GM12878 (cell line): ENCODE measurements at regions not wholly inside any gene's neighbourhood (a gene's known extent, or its start where the extent isn't known, plus 50 kb on each side); places are given as distances from the start of the nearest gene placed in this dataset.

Source experiments
- ATAC-seq: fragments of 200-7000 bp; cut with Tn5 transposase; 3 replicates; pipeline ENCODE4 v1.9.1; 2020; ENCODE audit warnings: mild to moderate bottlenecking, moderate library complexity
- BruUV-seq: library from RNA; stranded (reverse); fragments of 400-500 nt; replicated peaks from 2 replicates; lab custom pipeline; 2021; lab: Mats Ljungman, UMichigan
- CTCF ChIA-PET: fragments of 300-600 bp; sonication (Branson Sonifier 250); formaldehyde crosslinking; extraction: SDS; loops from one replicate; lab custom pipeline; 2021; ENCODE audit warnings: inconsistent platforms; lab: Yijun Ruan, JAX
- POLR2A ChIA-PET: fragments of 350-600 bp; formaldehyde crosslinking; extraction: SDS; loops from one replicate; lab custom pipeline; 2021; ENCODE audit warnings: inconsistent platforms; lab: Charles Lee
- RAD21 ChIA-PET: fragments of 300-600 bp; sonication (Branson Sonifier 250); formaldehyde crosslinking; loops from one replicate; lab custom pipeline; 2023; ENCODE audit warnings: antibody characterized with exemption; ENCODE audit not compliant: unreplicated experiment; lab: Charles Lee
- SMC1A ChIA-PET: fragments of 300-600 bp; sonication (Branson Sonifier 250); formaldehyde crosslinking; loops from one replicate; lab custom pipeline; 2023; ENCODE audit not compliant: unreplicated experiment, uncharacterized antibody; lab: Charles Lee
- DNase-seq: peaks from one replicate; pipeline ENCODE4 v3.0.0-alpha.2; 2011; ENCODE audit warnings: low read depth, low spot score
- FAIRE-seq: peaks from 3 replicates; lab custom pipeline; 2011; peaks lifted over from hg19 to GRCh38; lab: Jason Lieb, UNC
- H2AFZ ChIP-seq: 2 replicates; pipeline ENCODE4 v1.6.0; 2011; ENCODE audit warnings: low read depth, low read length, control low read depth; ENCODE audit not compliant: control insufficient read depth
- H3K27ac ChIP-seq: 2 replicates; pipeline ENCODE4 v1.5.1; 2011; ENCODE audit warnings: control low read depth; ENCODE audit not compliant: control insufficient read depth, insufficient read depth
- H3K27me3 ChIP-seq, 2 experiments: replicated peaks in 1 of 2; 2 replicates each; pipeline versions ENCODE4 v1.6.0 to v1.6.1; 2011; ENCODE audit warnings: low read length in 1 of 2; ENCODE audit not compliant: control insufficient read depth in 2 of 2, insufficient read depth in 2 of 2
- H3K36me3 ChIP-seq, 2 experiments: 2 replicates each; pipeline ENCODE4 v1.5.1; 2011; ENCODE audit warnings: low read length in 1 of 2; ENCODE audit not compliant: control insufficient read depth in 2 of 2, insufficient read depth in 2 of 2
- H3K4me1 ChIP-seq: 2 replicates; pipeline ENCODE4 v1.6.1; 2011; ENCODE audit warnings: mild to moderate bottlenecking, low read length, moderate library complexity, mixed read lengths; ENCODE audit not compliant: control insufficient read depth, insufficient read depth
- H3K4me2 ChIP-seq: 2 replicates; pipeline ENCODE4 v1.6.0; 2011; ENCODE audit warnings: control low read depth; ENCODE audit not compliant: control insufficient read depth, insufficient read depth
- H3K4me3 ChIP-seq: fragments of 200-600 bp; sonication (generic); 2 replicates; pipeline ENCODE4 v1.5.1; 2016
- H3K79me2 ChIP-seq: 2 replicates; pipeline ENCODE4 v1.6.0; 2011; ENCODE audit warnings: low read length; ENCODE audit not compliant: control insufficient read depth, insufficient read depth
- H3K9ac ChIP-seq: 2 replicates; pipeline ENCODE4 v1.8.0; 2011; ENCODE audit warnings: low read length, control low read depth, mixed read lengths; ENCODE audit not compliant: control insufficient read depth, insufficient read depth
- H3K9me3 ChIP-seq: replicated peaks from 3 replicates; pipeline ENCODE4 v1.5.1; 2011; ENCODE audit warnings: mild to moderate bottlenecking, low read length; ENCODE audit not compliant: control insufficient read depth, insufficient read depth
- H4K20me1 ChIP-seq: 2 replicates; pipeline ENCODE4 v1.6.0; 2011; ENCODE audit not compliant: control insufficient read depth, insufficient read depth
- BCL11A ChIP-seq: IDR thresholded peaks from 2 replicates; pipeline ENCODE4 v1.6.1; 2011; ENCODE audit warnings: low read depth, low read length
- BCLAF1 ChIP-seq: fragments of 450-650 bp; IDR thresholded peaks from 2 replicates; pipeline ENCODE4 v1.6.1; 2017; ENCODE audit warnings: antibody characterized with exemption, mild to moderate bottlenecking, moderate library complexity
- CBFB ChIP-seq: IDR thresholded peaks from 2 replicates; pipeline ENCODE4 v1.6.1; 2016; ENCODE audit warnings: antibody characterized with exemption, low read depth
- CREM ChIP-seq: IDR thresholded peaks from 2 replicates; pipeline ENCODE4 v1.6.1; 2014; ENCODE audit warnings: antibody characterized with exemption, low read depth
- CUX1 ChIP-seq: IDR thresholded peaks from 2 replicates; pipeline ENCODE4 v1.6.1; 2012; ENCODE audit warnings: improper control_type of control experiment, low read depth, low read length; ENCODE audit not compliant: insufficient replicate concordance
- GABPA ChIP-seq: IDR thresholded peaks from 2 replicates; pipeline ENCODE4 v1.6.1; 2014; ENCODE audit warnings: antibody characterized with exemption, low read depth, mild to moderate bottlenecking, inconsistent platforms
- HCFC1 ChIP-seq: fragments of 150-350 bp; IDR thresholded peaks from 2 replicates; pipeline ENCODE4 v1.6.1; 2014; ENCODE audit warnings: low read length
- NR2F1 ChIP-seq: fragments of 450-650 bp; conservative IDR thresholded peaks from 2 replicates; pipeline ENCODE4 v1.6.1; 2017; ENCODE audit warnings: mild to moderate bottlenecking
- PAX5 ChIP-seq: IDR thresholded peaks from 2 replicates; pipeline ENCODE4 v1.6.1; 2011; ENCODE audit warnings: low read depth, low read length, borderline replicate concordance
- RAD51 ChIP-seq: fragments of 450-650 bp; IDR thresholded peaks from 2 replicates; pipeline ENCODE4 v1.6.1; 2016; ENCODE audit warnings: moderate library complexity, mild to moderate bottlenecking, inconsistent platforms
- RB1 ChIP-seq: fragments of 450-650 bp; formaldehyde crosslinking; IDR thresholded peaks from 2 replicates; pipeline ENCODE4 v1.6.1; 2017; ENCODE audit warnings: mild to moderate bottlenecking, borderline replicate concordance
- RBBP5 ChIP-seq: fragments of 200-600 bp; sonication (generic); conservative IDR thresholded peaks from 2 replicates; pipeline ENCODE4 v1.6.1; 2016
- SIN3A ChIP-seq: IDR thresholded peaks from 2 replicates; pipeline ENCODE4 v1.6.1; 2012; ENCODE audit warnings: low read depth, low read length, improper control_type of control experiment
- ZNF207 ChIP-seq: fragments of 450-650 bp; IDR thresholded peaks from 2 replicates; pipeline ENCODE4 v1.6.1; 2014; ENCODE audit warnings: antibody characterized with exemption, mild to moderate bottlenecking, borderline replicate concordance
- WGBS: methylation state at CpG from one replicate; pipeline ENCODE4 v1.1.6; 2016; ENCODE audit warnings: low lambda C conversion rate; ENCODE audit not compliant: insufficient replicate concordance, insufficient coverage; ENCODE audit errors: missing lambda C conversion rate; 5-methylcytosine and 5-hydroxymethylcytosine counted together
- in situ Hi-C: fragments of 300-500 bp; cut with MboI; formaldehyde crosslinking; loops from 9 replicates; pipeline ENCODE4 v1.14.3; 2018; ENCODE audit warnings: mixed read lengths
- intact Hi-C: fragments of 100-400 bp; cut with micrococcal nuclease; formaldehyde crosslinking; loops from one replicate; pipeline ENCODE4 v1.14.2; 2022; ENCODE audit not compliant: unreplicated experiment

GRCh38 chr5:25393957-25394356 lies 749.2 kb upstream of the CDH10 start:
- H3K4me3 ChIP-seq: no peak overlapping the region
- BruUV-seq: no TSS peak
- no peak overlapping the region for H2AFZ ChIP-seq
- SMC1A ChIA-PET: no interaction called here
- DNase-seq (no peak), ATAC-seq (no peak), FAIRE-seq (no peak)
- H3K79me2 ChIP-seq: no peaks in the 10 kb centered on the region
- RAD21 ChIA-PET: no interaction called here
- intact Hi-C loops (no loop called here), in situ Hi-C loops (no loop called here)
- no peaks in the 10 kb centered on the region for H4K20me1 ChIP-seq
- POLR2A ChIA-PET: no interaction called here
- H3K4me2 ChIP-seq: no peak overlapping the region
- H3K27me3 ChIP-seq: no peaks in the 10 kb centered on the region
- H3K27ac ChIP-seq: no peak overlapping the region
- no peak for TF ChIP-seq RBBP5
- no peak for TF ChIP-seq RB1
- no peak for TF ChIP-seq PAX5
- TF ChIP-seq NR2F1: no peak
- no peak for TF ChIP-seq BCL11A
- no peak for TF ChIP-seq SIN3A
- no peak for TF ChIP-seq CREM
- TF ChIP-seq BCLAF1: no peak
- TF ChIP-seq CUX1: no peak
- no peak for TF ChIP-seq RAD51
- TF ChIP-seq ZNF207: no peak
- TF ChIP-seq HCFC1: no peak
- no peak for TF ChIP-seq GABPA
- TF ChIP-seq CBFB: no peak
- H3K4me1 ChIP-seq: no peaks in the 10 kb centered on the region
- H3K9ac ChIP-seq: no peak overlapping the region
- no peaks in the 10 kb centered on the region for H3K9me3 ChIP-seq
- CTCF ChIA-PET: interaction anchor here (0.8 kb wide), 1 partner anchor 9 kb away, joined by 3 read pairs; no protein-coding TSS in a partner anchor
- 32% methylated on average over 1 of the region's 1 CpG for WGBS
- no peaks in the 10 kb centered on the region for H3K36me3 ChIP-seq
